Lower lobe of right lung (tissue), 2 donors: ENCODE measurements at regions not wholly inside any gene's neighbourhood (a gene's known extent, or its start where the extent isn't known, plus 50 kb on each side); places are given as distances from the start of the nearest gene placed in this dataset.

Experiments used
- ATAC-seq, 2 donors: fragments of 200-7000 bp; cut with Tn5 transposase; one replicate each; pipeline ENCODE4 v1.9.1; 2020 to 2022; ENCODE audit warnings: mild to moderate bottlenecking in 2 of 2, moderate library complexity in 2 of 2
- DNase-seq: peaks from one replicate; pipeline ENCODE4 v3.0.0-alpha.2; 2020
- H3K27ac ChIP-seq: fragments of 200-600 bp; one replicate; pipeline ENCODE4 v1.8.0; 2022
- H3K27me3 ChIP-seq: fragments of 200-600 bp; one replicate; pipeline ENCODE4 v1.8.0; 2022; ENCODE audit warnings: low read depth
- H3K36me3 ChIP-seq: fragments of 200-600 bp; one replicate; pipeline ENCODE4 v1.8.0; 2022; ENCODE audit warnings: mild to moderate bottlenecking
- H3K4me1 ChIP-seq: fragments of 200-600 bp; one replicate; pipeline ENCODE4 v1.8.0; 2022
- H3K4me3 ChIP-seq: fragments of 200-600 bp; one replicate; pipeline ENCODE4 v1.8.0; 2022; ENCODE audit warnings: mild to moderate bottlenecking
- H3K9me3 ChIP-seq: fragments of 200-600 bp; one replicate; pipeline ENCODE4 v1.8.0; 2022
- CTCF ChIP-seq: fragments of 200-600 bp; IDR thresholded peaks from one replicate; pipeline ENCODE4 v1.8.0; 2022; ENCODE audit warnings: antibody characterized with exemption, mild to moderate bottlenecking
- intact Hi-C: fragments of 100-400 bp; cut with DNase I; formaldehyde crosslinking; loops from one replicate; pipeline ENCODE4 v1.11.0; 2022
- donor health status: DM: no; HTN: yes; CAD: no; lungs with severe emphysema.

DNA sequence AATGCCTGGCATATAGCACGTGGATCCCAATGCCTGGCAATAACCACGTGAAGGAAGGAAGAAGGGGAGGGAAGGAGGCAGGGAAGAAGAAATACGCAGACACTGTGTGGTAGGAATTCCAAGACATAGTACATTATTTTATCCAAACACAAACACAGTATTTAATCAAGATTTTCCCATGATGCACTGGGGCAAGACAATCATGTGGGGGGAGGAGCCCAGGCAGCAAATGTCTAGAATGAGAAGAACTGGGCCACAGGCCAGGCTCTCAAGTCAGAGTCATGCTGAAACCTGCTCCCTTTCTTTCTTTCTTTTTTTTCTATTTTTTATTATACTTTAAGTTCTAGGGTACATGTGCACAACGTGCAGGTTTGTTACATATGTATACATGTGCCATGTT, 717.9 kb downstream of the UQCRFS1 start:
- no peak overlapping the region for H3K4me3 ChIP-seq
- TF ChIP-seq CTCF, result no peak
- no peak overlapping the region for H3K27ac ChIP-seq
- H3K4me1 ChIP-seq, result peaks cover 3% of the 10 kb centered on the region
- no peaks in the 10 kb centered on the region for H3K9me3 ChIP-seq
- DNase-seq, result no peak
- intact Hi-C loops, result no loop called here
- no peaks in the 10 kb centered on the region for H3K27me3 ChIP-seq
- ATAC-seq, result no peak
- no peaks in the 10 kb centered on the region for H3K36me3 ChIP-seq

GRCh38 chr19:28494461-28494860, 718.5 kb downstream of the UQCRFS1 start:
- no peak for TF ChIP-seq CTCF

DNA sequence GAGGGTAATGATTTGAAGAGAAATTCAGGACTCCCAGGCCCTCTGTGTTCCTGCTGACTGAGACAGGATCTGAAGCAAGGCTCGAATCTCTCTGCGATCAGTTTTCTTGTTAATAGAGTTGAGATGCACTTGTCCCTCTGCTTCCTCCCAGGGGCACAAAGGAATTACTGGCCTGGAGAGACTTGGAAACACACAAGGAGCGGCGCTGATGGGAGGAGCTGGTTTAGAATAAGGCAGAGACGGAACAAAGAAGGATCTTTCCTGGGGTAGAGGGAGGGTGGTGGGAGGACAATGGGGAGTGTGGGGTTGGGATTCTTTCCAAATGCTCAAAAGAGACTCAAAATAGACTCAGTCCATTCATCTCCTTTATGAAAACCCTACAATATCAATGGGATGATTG, 719.1 kb downstream of the UQCRFS1 start:
- Histone ChIP-seq H3K4me3 (no peak overlapping the region), H3K9me3 (no peaks in the 10 kb centered on the region), H3K36me3 (no peaks in the 10 kb centered on the region), H3K27ac (no peak overlapping the region), H3K27me3 (no peaks in the 10 kb centered on the region), H3K4me1 (no peaks in the 10 kb centered on the region)
- TF ChIP-seq CTCF, result no peak
- intact Hi-C loops, result no loop called here
- no peak for DNase-seq
- no peak for ATAC-seq

More at GRCh38 chr19:28494461-28494860, 718.5 kb downstream of the UQCRFS1 start:
- intact Hi-C loops, result no loop called here
- ATAC-seq (no peak), DNase-seq (no peak)
- no peak overlapping the region for H3K27ac ChIP-seq
- no peaks in the 10 kb centered on the region for H3K9me3 ChIP-seq
- H3K4me3 ChIP-seq, result no peak overlapping the region
- H3K27me3 ChIP-seq, result no peaks in the 10 kb centered on the region
- no peaks in the 10 kb centered on the region for H3K36me3 ChIP-seq
- H3K4me1 ChIP-seq, result no peaks in the 10 kb centered on the region

DNA sequence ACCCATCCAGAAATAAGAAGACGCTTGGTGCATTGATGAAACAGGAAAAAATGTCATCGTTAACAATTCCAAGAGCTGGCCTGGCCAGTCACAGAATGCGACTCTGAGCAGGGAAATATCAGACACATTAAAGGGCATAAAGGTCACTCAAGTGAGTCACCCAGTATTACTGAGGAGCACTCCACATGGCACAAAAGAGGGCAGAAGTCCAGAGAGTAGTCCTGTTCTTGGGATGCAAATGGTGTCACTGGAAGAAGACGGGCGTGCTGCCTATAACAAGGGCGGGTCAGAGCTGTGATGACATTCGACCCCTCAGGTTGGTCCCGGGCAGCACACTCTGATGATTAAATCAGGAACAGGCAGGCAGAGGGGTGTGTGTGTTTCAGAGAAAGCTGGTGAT, 720.3 kb downstream of the UQCRFS1 start:
- no peaks in the 10 kb centered on the region for H3K9me3 ChIP-seq
- no peak for TF ChIP-seq CTCF
- no peaks in the 10 kb centered on the region for H3K36me3 ChIP-seq
- H3K27ac ChIP-seq, result no peak overlapping the region
- no peaks in the 10 kb centered on the region for H3K4me1 ChIP-seq
- ATAC-seq (no peak), DNase-seq (no peak)
- H3K27me3 ChIP-seq, result no peaks in the 10 kb centered on the region
- no peak overlapping the region for H3K4me3 ChIP-seq
- intact Hi-C loops, result no loop called here

GRCh38 chr19:28492201-28492600, 720.8 kb downstream of the UQCRFS1 start:
- intact Hi-C loops, result no loop called here
- Histone ChIP-seq H3K27me3 (no peaks in the 10 kb centered on the region), H3K4me3 (no peak overlapping the region), H3K36me3 (no peaks in the 10 kb centered on the region), H3K9me3 (no peaks in the 10 kb centered on the region), H3K4me1 (no peaks in the 10 kb centered on the region), H3K27ac (no peak overlapping the region)
- TF ChIP-seq CTCF, result no peak
- ATAC-seq (no peak), DNase-seq (no peak)

DNA sequence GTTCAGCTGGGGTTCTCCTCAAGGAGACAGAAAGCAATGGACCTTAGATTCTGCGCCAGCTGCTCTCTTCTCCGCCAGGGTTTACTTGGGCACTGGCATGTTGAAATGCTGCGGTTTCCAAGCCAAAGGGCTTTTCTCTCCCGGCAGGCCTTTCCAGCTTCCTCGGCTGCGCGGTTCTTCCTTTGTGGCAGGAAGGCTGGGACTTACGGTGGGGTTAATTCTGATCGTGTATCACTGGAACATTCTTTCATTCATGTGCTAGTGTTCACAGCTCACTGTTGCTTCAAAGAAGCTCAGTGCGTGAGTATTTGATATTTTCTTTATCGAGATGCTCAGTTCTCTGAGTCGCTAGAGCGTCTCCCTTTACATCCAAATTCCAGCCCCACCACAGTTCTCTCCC, 723.2 kb downstream of the UQCRFS1 start:
- Histone ChIP-seq H3K4me1 (no peaks in the 10 kb centered on the region), H3K4me3 (no peak overlapping the region), H3K9me3 (no peaks in the 10 kb centered on the region), H3K36me3 (no peaks in the 10 kb centered on the region), H3K27me3 (no peaks in the 10 kb centered on the region), H3K27ac (no peak overlapping the region)
- DNase-seq (no peak), ATAC-seq (no peak)
- intact Hi-C loops, result no loop called here
- TF ChIP-seq CTCF, result no peak
